Medulla oblongata (tissue), 1 donor: ENCODE measurements at regions not wholly inside any gene's neighbourhood (a gene's known extent, or its start where the extent isn't known, plus 50 kb on each side); places are given as distances from the start of the nearest gene placed in this dataset.
A peak's percentile ranks its signal among the peaks of the same experiment; 100 is the strongest.

Experiments used
- DNase-seq: peaks from one replicate; pipeline ENCODE4 v3.0.0-alpha.2; 2015; ENCODE audit errors: extremely low spot score

DNA sequence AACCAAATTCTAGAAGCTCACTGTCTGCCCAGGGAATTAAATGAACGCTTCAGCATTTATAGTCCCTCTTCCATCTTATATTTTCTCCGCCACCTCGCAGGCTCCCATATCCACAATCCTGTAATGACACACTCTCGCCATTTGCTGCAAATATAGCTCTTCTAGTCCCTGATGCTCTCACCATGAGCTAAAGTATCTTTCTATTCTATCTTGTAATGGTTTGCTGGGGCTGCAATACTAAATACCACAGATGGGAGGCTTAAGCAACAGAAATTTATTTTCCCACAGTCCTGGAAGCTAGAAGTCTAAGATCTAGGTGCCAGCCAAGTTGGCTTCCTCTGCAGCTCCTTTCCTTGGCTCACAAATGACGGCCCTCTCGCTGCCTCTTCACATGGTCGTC lies 106.9 kb upstream of the NPHP3 start:
- no peak for DNase-seq

GRCh38 chr3:132822837-132823236 lies 100.6 kb upstream of the NPHP3 start:
- DNase-seq: no peak

DNA sequence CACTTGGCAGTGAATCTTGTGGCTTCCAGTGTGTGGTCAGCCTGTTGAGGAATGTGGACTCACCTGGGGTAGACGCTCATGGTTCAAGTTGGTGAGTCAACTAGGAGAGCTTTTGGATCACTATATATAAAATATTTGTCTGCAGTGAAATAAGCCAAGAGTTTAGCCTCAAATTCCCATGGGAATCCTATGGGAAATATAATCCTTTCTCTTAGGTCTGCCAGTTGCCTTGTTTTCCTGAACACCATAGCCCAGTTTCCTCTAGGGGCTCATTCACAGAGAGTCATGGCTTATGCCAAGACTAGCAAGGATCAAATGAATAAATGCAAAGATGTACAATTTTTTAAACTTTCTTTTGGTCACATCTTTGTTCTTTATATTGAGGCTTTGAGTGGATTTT lies 100.1 kb upstream of the NPHP3 start:
- no peak for DNase-seq

- peak; percentile 29 for DNase-seq
Measured at GRCh38 chr3:132821314-132821713, 99.1 kb upstream of the NPHP3 start.

DNA sequence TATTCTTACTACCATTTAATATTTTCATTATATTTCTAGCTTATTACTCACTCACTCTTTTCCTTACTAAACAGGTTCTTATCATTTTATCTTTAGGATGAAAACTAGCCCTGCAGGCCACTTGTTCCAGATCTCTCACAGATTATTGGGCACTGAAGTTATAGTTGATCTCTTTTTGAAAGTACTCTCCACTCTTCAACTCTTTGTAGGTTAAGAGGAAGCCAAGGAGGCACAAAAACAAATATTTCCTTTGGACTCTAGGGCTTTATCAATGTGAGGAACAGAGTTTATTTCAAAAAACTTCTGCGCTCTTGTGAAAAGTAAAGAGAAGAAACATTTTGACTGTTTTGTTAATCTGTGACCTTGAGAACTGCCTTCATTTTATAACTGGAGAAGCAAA lies 96.0 kb upstream of the NPHP3 start:
- DNase-seq: no peak

DNA sequence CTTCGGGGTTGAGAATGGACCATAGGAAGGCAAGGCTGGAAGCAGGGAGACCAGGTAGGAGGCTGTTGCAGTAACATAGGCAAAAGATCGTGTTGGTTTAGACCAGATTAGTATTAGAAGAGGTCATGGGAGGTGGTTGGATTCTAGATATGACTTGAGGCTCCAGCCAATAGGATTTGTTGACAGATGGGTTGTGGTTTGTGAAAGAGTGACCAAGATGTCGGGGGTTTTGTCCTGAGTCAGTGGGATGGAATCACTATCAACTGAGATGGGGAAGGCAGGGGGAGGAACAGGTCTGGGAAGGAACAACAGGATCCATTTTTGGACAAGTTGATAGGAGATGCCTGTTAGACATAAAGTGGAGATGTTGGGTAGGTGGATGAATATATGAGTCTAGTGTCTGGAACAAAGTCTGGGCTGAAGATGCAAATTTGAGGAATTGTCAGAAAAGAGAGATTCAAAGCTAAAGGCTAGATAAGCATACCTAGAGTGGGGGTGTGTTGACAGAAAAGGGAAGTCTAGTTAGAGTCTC lies 95.5 kb upstream of the NPHP3 start:
- DNase-seq: no peak

- DNase-seq: no peak
Measured at GRCh38 chr3:132805071-132805470, 82.9 kb upstream of the NPHP3 start.

- DNase-seq: no peak
Measured at GRCh38 chr3:132804498-132804897, 82.3 kb upstream of the NPHP3 start.

DNA sequence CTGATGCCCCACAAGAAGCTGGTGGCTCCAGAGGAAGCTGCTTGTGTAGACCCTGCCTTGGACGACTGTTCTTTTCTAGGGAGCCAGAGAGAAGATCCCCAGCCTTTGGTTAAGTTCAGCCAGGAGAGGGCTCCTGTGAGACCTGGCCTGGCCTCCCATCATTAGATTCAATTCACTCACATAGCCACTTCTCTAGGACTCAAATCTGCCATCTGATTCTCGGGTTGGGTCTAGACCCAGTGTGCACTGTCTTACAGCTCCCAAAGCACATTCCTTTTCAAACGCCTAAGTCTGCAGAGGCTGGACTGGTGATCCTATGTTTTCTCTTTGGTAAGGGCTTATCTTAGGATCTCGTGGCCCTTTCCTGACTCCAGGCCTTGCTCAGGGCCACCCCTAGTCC lies 81.7 kb upstream of the NPHP3 start:
- no peak for DNase-seq

DNA sequence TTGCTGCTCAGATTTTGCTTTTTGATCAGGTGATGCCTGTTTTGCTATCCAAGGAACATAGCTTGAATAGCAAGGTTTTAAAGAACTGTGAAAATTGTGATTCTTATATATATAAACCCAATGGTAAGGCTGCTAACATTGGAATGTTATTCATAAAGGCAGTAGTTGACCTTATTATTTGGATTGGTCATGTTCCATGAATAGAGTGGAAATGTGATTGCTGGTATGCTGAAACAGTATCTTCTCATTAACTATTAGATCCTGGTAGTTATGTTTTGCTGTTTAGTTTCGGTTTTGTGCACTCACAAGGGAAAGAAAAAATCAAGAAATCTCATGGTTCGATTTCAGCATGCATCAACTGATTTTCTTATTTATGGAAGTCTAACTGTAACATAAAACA lies 78.7 kb upstream of the NPHP3 start:
- DNase-seq: no peak

DNA sequence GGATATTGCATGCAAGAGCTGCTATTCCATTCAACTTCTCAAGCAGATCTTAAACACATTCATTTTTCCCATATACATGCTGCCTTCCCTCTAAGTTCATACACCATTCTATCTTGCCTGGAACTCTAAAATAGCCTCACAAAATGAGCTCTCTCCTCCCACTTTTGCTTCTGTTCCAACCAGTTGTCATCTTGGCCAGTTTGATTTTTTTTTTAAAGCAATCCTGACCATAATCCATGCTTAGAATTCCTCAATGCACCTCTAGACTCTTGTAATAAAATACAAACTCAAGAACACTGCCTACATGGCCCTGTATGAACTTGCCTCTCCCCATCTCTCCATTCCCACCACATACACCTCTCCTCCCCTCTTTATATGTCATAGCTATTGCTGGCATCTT lies 68.6 kb upstream of the NPHP3 start:
- DNase-seq: no peak

DNA sequence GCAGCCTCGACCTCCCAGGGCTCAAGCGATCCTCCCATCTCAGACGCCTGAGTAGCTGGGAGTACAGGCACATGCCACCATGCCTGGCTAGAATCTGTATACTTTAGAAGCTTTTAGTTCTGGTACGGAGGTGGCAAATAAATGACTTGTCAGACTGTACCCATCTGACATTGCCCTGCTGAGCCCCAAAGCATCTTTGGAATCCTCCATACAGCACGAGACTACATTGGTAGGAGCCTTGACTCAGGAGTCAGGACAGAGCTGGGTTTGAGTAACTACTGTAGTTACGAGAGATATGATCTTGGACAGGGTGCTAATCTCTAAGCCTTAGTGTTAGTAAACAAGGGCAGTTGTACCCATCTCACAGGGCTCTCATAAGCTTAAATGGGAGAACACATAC lies 67.8 kb upstream of the NPHP3 start:
- no peak for DNase-seq

DNA sequence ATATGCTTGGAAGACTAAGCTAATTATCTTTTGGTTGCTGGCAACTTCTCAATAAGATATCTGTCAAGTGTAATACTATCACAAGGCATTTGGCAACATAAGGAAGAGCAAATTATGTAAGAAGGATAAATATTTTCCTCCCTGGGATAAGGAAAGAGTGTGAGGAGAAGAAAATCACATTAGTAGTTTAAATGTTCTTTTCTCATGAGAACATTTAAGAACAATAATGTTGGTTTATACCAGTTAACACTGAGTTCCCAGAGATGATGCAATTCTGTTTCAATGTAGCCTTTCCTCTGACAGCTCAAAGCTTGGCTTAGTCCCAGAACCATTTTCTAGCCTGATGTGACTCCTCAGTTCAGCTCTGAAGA lies 66.1 kb upstream of the NPHP3 start:
- peak; percentile 82 for DNase-seq

GRCh38 chr3:132787616-132788300 lies 65.5 kb upstream of the NPHP3 start:
- DNase-seq: no peak

DNA sequence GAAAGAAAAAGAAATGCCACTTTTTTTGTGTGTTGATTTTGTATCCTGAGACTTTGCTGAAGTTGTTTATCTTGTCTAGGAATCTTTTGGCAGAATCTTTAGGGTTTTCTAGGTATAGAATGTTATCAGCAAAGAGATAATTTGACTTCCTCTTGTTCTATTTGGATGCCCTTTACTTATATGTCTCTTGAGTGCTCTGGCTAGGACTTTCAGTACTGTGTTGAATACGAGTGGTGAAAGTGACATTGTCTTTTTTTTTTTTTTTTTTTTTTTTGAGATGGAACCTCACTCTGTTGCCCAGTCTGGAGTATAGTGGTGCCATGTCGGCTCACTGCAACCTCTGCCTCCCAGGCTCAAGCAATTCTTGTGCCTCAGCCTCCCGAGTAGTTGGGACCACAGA lies 64.7 kb upstream of the NPHP3 start:
- DNase-seq: no peak

DNA sequence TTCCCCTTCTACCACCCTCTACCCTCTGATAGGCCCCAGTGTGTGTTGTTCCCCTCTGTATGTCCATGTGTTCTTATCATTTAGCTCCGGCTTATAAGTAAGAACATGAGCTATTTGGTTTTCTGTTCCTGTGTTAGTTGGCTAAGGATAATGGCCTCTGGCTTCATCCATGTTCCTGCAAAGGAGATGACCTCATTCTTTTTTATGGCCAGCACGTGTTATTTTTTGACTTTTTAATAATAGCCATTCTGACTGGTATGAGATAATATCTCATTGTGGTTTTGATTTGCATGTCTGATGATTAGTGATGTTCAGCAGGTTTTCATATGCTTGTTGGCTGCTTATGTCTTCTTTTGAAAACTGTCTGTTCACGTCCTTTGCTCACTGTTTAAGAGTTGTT lies 63.1 kb upstream of the NPHP3 start:
- DNase-seq: no peak

DNA sequence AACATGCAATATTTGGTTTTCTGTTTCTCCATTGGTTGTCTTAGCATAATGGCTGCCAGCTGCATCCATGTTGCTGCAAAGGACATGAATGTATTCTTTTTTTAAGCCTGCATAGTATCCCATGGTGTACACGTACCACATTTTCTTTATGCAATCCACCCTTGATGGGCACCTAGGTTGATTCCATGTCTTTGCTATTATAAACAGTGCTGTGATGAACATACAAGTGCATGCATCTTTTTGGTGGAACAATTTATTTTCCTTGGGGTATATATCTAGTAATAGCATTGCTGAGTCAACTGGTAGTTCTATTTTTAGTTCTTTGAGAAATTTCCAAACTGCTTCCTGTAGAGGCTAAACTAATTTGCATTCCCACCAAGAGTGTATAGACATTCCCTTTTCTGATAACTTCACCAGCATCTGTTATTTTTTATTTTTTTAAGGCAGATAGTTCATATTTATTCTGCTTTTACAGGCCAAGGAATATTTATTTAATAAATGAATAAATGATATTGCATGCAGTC lies 62.4 kb upstream of the NPHP3 start:
- no peak for DNase-seq

GRCh38 chr3:132783152-132783551 lies 60.9 kb upstream of the NPHP3 start:
- DNase-seq: no peak

GRCh38 chr3:132781922-132782321 lies 59.7 kb upstream of the NPHP3 start:
- no peak for DNase-seq

- DNase-seq: no peak
Measured at GRCh38 chr3:132777171-132777570, 55.0 kb upstream of the NPHP3 start.

GRCh38 chr3:132773071-132773619 lies 50.9 kb upstream of the NPHP3 start:
- no peak for DNase-seq

DNA sequence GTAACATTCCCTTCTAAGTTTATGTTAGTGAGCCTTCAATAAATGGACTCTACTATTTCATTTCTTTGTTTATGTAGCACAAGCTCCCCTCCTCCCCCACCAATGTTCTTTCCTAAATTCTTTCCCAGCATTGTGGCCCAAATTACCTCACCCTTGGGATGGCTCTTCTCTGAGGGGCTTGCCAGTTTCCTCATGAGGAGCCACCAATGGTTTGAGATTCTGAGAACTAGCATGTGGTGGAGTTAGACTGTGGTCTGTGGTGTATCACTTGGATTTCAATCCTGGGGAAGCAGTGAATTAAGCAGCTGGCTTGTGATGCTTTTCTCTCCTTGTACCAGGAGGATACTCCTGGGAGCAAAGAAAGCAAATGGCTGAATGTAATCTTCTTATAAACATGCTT lies 50.0 kb upstream of the NPHP3 start:
- DNase-seq: no peak
